ENCODE measurements at regions not wholly inside any gene's neighbourhood (a gene's known extent, or its start where the extent isn't known, plus 50 kb on each side); places are given as distances from the start of the nearest gene placed in this dataset.
A peak's percentile ranks its signal among the peaks of the same experiment; 100 is the strongest.

DNA sequence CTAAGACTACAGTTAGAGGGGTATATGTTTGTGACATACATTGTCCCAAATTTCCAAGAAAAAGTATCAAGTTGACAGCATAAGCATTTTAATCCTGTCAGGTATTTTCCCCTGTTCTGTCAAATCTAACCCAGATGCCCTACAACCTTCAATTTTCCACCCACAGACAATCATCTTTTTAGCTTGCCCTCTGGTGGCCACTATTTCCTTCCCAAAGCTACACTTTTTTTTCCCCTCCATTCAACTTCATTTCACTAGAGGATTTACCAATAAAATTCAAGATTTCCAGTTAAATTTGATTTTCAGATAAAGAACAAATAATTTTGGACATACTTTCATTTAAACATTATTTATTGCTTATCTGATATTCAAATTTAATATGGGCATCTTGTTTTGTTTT, 286.6 kb downstream of the TENT5A start:
- H3K36me3 ChIP-seq = no peaks in the 10 kb centered on the region
- ATAC-seq = no peak
- H3K4me3 ChIP-seq = no peak overlapping the region
- DNase-seq = no peak
- no peak overlapping the region for H3K27ac ChIP-seq
- TF ChIP-seq, protein P1, sequence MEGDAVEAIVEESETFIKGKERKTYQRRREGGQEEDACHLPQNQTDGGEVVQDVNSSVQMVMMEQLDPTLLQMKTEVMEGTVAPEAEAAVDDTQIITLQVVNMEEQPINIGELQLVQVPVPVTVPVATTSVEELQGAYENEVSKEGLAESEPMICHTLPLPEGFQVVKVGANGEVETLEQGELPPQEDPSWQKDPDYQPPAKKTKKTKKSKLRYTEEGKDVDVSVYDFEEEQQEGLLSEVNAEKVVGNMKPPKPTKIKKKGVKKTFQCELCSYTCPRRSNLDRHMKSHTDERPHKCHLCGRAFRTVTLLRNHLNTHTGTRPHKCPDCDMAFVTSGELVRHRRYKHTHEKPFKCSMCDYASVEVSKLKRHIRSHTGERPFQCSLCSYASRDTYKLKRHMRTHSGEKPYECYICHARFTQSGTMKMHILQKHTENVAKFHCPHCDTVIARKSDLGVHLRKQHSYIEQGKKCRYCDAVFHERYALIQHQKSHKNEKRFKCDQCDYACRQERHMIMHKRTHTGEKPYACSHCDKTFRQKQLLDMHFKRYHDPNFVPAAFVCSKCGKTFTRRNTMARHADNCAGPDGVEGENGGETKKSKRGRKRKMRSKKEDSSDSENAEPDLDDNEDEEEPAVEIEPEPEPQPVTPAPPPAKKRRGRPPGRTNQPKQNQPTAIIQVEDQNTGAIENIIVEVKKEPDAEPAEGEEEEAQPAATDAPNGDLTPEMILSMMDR (IDR thresholded peaks at IDR 0.05) = peak; percentile 32
- no peaks in the 10 kb centered on the region for H3K27me3 ChIP-seq
- intact Hi-C loops (cut with DNase I) = no loop called here
- H3K9me3 ChIP-seq = no peaks in the 10 kb centered on the region
- H3K4me1 ChIP-seq = no peaks in the 10 kb centered on the region

DNA sequence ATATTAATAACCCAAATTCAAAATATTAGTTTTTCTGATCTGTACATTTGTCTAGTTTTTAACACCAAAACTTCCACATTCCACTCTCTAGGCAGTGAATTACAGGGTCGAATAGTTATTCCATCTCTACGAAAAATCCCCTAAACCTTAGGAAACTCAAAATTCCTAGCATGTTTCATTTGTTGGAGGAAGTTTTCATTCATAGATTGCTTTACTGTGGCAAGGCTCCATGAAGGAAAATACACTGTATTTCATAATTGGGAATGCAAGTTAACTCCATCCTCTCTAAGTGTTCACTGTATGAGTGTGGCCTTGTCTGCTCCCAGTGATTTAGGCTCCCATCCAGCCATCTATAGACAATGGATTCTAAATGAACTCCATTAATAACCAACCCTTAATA, 296.1 kb downstream of the TENT5A start:
- Histone ChIP-seq H3K4me1 (no peaks in the 10 kb centered on the region), H3K9me3 (no peaks in the 10 kb centered on the region), H3K27ac (no peak overlapping the region), H3K27me3 (no peaks in the 10 kb centered on the region), H3K4me3 (no peak overlapping the region), H3K36me3 (no peaks in the 10 kb centered on the region)
- no peak for DNase-seq
- TF ChIP-seq, protein P1 (IDR thresholded peaks at IDR 0.05) = no peak
- ATAC-seq = no peak
- intact Hi-C loops (cut with DNase I) = no loop called here

DNA sequence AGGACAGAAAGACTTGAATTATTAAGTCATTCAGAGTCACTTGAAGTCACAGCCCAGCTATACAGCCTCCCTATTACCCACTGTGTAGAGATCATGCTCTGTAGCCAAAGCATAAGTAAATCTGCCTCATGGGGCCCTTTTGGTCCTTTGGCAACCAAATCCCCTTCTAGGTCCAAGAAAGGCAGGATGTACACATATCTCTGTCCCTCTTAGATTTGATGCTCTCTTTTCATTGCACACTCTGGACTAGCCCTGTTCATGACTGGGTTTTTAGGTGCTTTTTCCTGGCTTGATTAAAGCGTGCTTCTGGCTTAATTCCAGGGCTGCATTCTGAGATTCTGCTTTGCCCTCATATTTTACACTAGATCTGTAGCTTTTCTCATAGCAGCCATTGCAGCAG, 296.8 kb downstream of the TENT5A start:
- DNase-seq (no peak), ATAC-seq (no peak)
- H3K9me3 ChIP-seq = no peaks in the 10 kb centered on the region
- no peaks in the 10 kb centered on the region for H3K4me1 ChIP-seq
- intact Hi-C loops (cut with DNase I) = no loop called here
- no peak overlapping the region for H3K4me3 ChIP-seq
- no peaks in the 10 kb centered on the region for H3K36me3 ChIP-seq
- no peaks in the 10 kb centered on the region for H3K27me3 ChIP-seq
- no peak overlapping the region for H3K27ac ChIP-seq
- TF ChIP-seq, protein P1 (IDR thresholded peaks at IDR 0.05) = no peak

DNA sequence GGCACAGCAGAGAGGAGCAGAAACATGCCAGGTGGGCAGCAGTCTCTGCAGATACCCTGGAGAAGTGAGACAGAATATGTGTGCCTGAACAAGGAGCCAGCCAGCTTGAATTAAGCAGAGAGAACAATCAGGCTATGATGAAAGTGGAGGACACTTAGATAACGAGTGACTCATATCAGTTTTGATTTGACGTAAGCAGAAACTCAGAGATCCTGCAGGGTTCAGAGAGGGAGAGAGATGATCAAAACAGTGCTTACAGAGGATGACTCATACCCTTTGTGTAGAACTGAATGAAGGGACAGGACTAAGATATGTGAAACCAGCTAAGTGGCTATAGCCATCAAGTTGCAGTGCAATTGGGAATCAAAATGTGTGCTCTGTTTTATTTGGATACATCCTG, 300.7 kb downstream of the TENT5A start:
- peak; percentile 37 for ATAC-seq
- Histone ChIP-seq H3K27ac (no peak overlapping the region), H3K9me3 (no peaks in the 10 kb centered on the region), H3K27me3 (no peaks in the 10 kb centered on the region), H3K36me3 (no peaks in the 10 kb centered on the region), H3K4me1 (no peaks in the 10 kb centered on the region), H3K4me3 (no peak overlapping the region)
- DNase-seq = no peak
- intact Hi-C loops (cut with DNase I) = no loop called here
- TF ChIP-seq, protein P1 (IDR thresholded peaks at IDR 0.05) = no peak

DNA sequence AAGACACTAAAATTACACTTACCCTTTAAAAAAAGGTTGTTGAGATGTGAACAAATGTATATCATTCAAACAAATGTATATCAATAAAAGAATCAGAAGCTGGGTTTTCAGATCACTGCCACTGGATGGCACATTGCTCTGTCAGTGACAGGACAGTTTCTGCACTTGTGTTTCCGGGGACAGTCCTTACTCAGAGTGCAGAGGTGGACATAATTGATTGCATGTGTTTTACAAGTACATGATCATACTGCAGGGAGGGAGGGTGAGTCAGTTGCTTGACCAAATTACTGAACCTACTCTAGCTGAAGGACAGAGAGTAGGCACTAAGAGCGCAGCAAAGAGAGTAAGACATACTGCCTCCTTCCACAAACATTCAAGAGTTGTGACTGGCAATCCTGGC, 302.3 kb downstream of the TENT5A start:
- Histone ChIP-seq H3K9me3 (no peaks in the 10 kb centered on the region), H3K36me3 (no peaks in the 10 kb centered on the region), H3K4me3 (no peak overlapping the region), H3K27me3 (no peaks in the 10 kb centered on the region), H3K27ac (no peak overlapping the region), H3K4me1 (no peaks in the 10 kb centered on the region)
- no peak for ATAC-seq
- TF ChIP-seq, protein P1 (IDR thresholded peaks at IDR 0.05) = no peak
- no peak for DNase-seq
- intact Hi-C loops (cut with DNase I) = no loop called here

DNA sequence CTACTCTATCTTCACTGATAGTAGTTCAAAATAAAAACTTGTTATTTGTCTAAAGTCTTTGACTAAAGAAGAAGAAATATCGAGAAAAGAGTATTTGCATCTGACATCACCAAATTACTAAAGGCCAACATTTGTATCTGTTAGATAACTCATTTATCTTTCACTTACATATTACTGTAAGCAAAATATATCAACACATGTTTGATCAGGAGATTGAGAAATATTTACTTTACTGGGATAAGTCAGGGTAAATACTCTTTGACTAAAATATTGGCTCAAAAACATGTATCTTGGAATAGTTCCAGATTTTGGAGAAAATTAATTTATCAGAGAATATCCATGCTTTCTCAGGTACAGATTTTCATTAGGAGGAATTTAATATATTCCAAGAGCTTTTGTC, 306.0 kb downstream of the TENT5A start:
- TF ChIP-seq, protein P1 (IDR thresholded peaks at IDR 0.05) = no peak
- no peak for ATAC-seq
- no peak overlapping the region for H3K27ac ChIP-seq
- intact Hi-C loops (cut with DNase I) = no loop called here
- H3K27me3 ChIP-seq = no peaks in the 10 kb centered on the region
- no peaks in the 10 kb centered on the region for H3K9me3 ChIP-seq
- no peak overlapping the region for H3K4me3 ChIP-seq
- no peaks in the 10 kb centered on the region for H3K36me3 ChIP-seq
- DNase-seq = no peak
- H3K4me1 ChIP-seq = no peaks in the 10 kb centered on the region

Data from upper lobe of right lung (tissue), 1 donor.